Cerebellar cortex (tissue), 1 donor: ENCODE measurements at regions not wholly inside any gene's neighbourhood (a gene's known extent, or its start where the extent isn't known, plus 50 kb on each side); places are given as distances from the start of the nearest gene placed in this dataset.

ENCODE experiments used
- DNase-seq: peaks from one replicate; pipeline ENCODE4 v3.0.0-alpha.2; 2015; ENCODE audit warnings: low spot score

DNA sequence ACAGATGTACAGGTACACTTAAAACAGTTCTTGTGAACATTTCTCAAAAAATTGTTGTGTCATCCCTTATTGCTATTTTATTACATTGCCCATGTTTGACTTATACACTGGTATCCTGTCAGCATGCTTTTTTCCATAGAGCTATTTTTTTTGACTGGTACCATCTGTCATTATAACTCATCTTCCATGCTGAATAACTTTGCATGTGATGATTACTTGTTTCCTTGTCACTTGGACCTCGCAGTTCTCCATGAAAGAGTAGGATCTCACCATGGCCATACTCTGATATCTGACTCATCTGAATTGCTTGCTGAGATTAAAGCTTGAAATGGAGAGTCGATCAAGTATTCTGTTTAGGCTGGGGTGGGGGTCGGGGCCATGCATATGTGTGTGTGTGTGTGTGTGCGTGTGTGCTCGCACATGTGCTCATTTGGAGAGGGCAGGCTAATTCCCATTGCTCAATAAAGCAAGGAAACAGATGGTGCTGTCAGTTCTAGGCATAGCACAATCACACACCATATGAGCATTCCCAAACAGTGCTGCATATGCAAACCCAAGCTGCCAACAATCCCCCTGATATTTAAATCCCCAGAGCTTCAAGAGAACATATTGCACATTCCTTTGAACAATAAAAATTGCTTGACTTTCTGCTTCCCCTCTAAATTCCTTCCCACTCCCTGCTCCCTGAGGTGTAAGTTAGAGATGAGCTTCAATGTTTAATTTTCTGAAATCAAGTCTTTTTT lies 62.9 kb downstream of the NHLRC3 start:
- peak; percentile 98 for DNase-seq

- DNase-seq: no peak
These were observed 64.8 kb downstream of the NHLRC3 start for GRCh38 chr13:39102981-39103490.

DNA sequence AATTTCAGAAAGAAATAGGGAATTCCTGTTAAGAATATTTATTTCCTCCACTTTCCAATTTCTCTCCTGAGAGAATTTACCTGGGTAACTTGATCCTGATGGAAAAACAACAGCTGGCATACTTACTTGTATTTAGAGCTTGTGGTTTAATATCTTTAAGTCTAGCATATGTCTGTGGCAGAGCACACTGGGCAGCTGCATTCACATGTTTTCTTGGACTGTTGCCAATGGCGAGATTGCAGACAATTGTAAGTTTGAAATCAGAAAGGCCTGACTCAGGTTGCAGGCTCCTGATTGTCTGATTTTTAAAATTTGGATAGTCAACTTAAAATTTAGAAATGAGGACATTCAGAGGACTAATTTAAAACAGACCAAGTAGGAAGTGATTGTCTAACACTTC lies 66.9 kb downstream of the NHLRC3 start:
- DNase-seq: peak; percentile 35

- DNase-seq: peak; percentile 69
These were observed 68.2 kb downstream of the NHLRC3 start for GRCh38 chr13:39106216-39107005.

DNA sequence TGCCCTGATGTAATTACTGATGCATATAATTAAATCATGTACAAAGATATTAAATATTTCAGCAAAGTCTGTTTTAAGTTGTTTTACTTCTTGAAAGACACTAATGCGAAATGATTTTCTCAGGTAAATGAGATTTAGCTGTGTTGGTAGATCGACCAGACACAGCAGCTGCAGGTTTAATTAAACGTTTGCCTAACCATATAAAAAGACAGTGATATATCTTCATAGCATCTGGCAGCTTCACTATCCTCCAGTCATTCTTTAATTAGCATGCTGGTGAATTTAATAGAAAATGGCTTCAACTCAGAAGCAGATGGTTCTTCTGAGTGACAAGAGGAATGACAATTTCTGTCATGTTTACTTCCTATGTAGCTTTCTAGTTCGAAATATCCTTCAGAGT lies 69.3 kb downstream of the NHLRC3 start:
- DNase-seq: peak; percentile 82

DNA sequence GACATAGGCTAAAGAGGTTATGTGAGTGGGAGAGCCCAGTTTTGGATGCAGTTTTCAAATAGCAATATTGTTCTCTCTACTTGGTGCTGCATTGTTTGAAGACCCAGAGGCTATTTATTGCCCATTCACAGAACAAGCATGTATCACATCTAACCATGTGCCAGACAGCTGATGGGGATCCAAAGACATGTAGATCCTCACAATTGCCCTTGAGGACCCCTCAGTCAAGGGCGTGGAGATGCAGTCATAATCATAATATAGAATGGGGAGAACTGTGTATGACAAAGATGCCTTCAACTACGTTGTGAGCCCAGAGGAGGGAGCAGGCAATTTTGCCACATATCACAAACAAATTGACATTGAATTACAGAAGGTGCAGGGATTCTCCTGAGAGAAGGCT lies 70.5 kb downstream of the NHLRC3 start:
- no peak for DNase-seq

DNA sequence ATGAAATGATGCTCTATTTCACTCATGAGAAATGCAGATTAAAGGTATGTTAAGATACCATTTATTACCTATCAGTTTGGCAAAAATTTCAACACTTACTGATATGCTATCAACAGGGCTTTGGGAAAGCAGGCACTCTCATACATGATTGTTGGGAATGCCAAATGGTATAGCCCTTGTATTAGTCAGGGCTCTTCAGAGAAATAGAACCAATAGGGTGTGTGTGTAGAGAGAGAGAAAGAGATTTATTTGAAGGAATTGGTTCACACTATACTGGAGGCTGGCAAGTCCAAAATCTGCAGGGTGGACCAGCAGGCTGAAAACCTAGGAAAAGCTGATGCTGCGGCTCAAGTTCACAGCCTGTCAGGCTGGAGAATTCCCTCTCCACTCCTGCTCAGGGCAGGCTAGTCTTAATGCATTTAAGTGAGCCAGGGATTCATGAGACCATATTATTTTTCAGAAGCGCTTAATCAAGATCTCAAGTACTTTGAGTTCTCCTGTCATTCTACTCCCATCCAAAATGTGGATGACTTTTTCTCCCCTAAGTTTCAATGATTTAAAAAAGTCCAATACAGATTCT lies 72.4 kb downstream of the NHLRC3 start:
- no peak for DNase-seq

GRCh38 chr13:39111145-39111544 lies 72.9 kb downstream of the NHLRC3 start:
- no peak for DNase-seq

DNA sequence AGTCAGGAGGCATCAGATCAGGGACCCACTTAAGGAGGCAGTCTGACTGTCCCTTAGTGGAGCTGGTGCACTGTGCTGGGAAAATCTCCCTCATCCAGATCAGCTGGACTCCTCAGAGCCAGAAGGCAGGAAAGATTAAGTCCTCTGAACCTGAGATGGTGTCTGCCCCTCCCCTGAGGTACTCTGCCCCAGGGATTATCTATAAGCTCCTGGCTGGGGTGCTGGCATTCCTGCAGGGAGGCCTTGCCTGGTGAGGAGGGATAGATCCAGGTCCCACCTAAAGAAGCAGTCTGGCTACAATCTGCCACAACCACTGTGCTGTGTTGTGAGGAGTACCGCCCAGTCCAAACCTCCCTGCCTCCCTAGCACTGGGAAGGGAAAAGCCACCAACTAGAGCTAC lies 81.2 kb downstream of the NHLRC3 start:
- no peak for DNase-seq

DNA sequence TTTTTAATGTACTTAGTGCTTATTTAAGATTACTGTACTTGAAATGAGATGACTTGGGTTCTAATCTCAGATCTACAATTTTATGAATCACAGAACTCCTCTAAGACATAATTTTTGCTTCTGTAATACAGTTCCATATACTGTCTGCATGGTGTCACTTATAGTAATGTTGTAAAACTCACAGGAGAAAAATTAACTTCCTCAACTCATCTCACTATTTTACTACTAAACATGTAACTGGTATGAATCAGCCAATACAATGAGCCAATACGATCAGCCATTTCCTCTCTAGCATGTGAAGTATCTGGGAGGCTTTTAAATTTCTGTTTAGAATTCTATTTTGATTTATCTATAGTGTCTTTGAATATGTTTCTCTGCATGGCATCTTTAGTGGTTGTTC lies 85.3 kb downstream of the NHLRC3 start:
- no peak for DNase-seq

- peak; percentile 77 for DNase-seq
These were observed 91.0 kb downstream of the NHLRC3 start for GRCh38 chr13:39129213-39129612.

- no peak for DNase-seq
These were observed 92.0 kb downstream of the NHLRC3 start for GRCh38 chr13:39130301-39130700.

- no peak for DNase-seq
These were observed 94.3 kb downstream of the NHLRC3 start for GRCh38 chr13:39132286-39133230.

DNA sequence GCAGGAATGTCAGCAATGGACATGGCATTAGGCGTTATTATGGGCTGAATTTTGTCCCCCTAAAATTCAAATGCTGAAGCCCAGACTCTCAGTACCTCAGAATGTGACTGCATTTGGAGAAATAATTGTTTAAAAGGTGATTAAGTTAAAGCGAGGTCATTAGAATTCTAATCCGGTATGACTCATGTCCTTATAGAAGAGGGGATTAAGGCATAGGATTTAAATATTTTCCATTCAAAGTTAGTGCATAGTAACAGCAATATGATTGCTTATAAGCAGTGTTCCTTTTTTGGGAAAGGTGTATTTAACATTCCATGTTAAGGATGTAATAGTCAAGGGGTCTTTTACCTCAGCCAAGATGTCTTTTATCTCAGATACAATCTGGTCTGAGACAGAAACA lies 95.5 kb downstream of the NHLRC3 start:
- no peak for DNase-seq

DNA sequence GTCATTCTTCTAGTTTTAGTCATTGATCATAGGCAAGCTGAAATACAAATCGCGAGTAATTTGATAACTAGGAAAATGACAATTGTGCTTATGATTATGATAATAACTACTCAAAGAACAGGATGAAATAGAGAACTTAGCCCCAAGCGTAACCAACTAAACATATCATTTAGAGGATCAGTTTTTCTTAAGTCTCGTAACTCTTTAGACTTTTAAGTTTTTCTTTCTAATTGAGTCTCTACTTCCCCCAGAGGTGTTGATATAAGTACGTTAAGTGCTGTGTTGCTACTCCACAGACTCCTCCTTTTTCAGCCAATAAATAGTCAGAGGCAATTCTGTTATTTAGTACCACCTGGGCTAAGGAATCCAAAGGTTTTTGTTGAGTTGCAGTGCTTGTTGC lies 96.3 kb downstream of the NHLRC3 start:
- no peak for DNase-seq

GRCh38 chr13:39144391-39144790 lies 106.1 kb downstream of the NHLRC3 start:
- peak; percentile 85 for DNase-seq

DNA sequence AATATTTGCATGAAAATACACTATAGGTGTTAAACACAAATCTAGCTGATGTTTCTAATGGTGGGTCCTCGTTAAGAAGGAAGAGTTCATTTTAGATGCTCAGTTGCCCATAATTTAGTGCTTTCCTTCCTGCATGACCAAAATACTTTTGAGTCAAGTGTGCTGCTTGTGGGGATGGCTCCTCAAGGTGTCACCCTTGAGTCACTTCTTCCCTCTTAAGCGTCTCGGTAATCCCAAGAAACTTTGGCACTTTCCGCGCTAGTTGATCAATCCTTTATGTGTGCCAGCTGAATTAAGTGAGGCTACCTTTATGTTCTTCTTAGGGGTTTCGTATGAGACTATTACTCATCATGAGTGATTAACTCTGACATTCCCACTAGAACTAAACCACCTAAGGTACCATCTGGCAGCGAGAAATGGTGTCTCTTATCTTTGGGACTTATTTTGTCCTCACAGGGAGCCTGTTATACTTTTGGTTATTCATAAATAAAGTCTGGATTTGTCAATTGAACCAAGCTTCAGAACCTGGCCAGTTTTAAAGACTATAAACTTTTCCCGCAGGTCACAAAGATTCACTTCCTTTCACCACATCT lies 106.8 kb downstream of the NHLRC3 start:
- peak; percentile 46 for DNase-seq

DNA sequence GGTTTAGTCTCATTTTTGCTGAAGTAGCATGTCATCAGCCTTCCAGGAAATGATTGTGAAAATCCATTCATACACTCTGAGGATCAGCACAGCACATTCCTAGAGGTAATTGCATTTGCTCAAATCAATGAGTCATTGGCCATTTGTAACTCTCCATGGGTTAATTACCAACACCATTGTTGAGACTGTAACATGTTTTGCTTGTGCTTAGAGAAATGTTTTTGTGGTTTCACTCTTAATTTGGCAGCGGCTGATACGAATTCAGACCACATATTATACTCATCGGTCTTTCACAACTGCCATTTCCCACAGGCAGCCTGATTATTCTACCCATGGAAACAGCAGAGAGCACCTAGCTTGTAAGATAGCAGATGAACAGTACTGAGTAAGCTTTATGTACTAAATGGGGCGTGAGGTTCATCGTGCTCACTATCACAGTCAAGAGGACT lies 110.3 kb downstream of the NHLRC3 start:
- peak; percentile 71 for DNase-seq

- DNase-seq: no peak
These were observed 111.6 kb downstream of the NHLRC3 start for GRCh38 chr13:39149896-39150295.

DNA sequence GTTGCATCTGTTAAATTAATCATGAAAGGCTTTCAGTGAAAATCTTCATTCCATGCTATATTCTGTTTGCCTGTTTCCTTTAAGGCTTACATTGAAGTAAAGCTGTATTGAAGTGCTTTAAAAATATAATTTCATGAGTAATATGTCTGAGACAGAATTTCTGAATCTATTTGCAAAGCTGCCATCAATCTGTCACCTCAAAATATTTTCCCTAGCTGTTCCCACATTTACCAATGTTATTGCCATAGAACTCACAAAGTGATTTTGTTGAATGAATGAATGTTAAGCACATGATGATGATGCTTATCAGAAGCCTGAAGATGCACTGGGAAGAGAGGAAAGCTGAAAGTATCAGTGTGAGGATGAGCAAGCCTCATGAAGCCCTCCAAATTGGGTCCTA lies 115.8 kb downstream of the NHLRC3 start:
- no peak for DNase-seq

DNA sequence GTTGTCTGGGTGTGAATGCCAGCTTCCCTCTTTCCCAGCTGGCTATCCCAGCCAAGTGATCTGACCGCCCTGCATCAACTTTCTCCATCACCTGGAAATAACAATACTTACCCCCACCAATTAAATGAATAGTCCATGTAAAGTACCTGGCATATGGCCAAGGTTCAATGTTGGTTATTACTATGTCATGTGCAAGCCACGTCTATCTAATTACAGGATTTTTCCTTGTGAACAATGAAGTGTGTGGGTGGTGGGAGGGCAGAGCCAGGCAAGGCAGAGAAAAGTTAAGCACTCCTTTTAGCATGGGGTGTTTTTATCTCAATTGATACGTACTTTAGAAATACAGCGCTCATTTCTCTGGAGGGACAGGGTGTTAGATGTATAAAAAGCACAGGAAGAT lies 121.1 kb downstream of the NHLRC3 start:
- DNase-seq: peak; percentile 30
